ENCODE measurements at regions not wholly inside any gene's neighbourhood (a gene's known extent, or its start where the extent isn't known, plus 50 kb on each side); places are given as distances from the start of the nearest gene placed in this dataset.

GRCh38 chr3:81938681-81939080, 177.2 kb upstream of the GBE1 start:
- TF ChIP-seq EZH2 (IDR thresholded peaks at IDR 0.05) (no peak), POLR2AphosphoS5 (IDR thresholded peaks at IDR 0.05; ENCODE audit: borderline replicate concordance, low read depth, low read length) (no peak)

Measured in SK-N-MC (cell line).